SU-DHL-6 (cell line): ENCODE measurements at regions not wholly inside any gene's neighbourhood (a gene's known extent, or its start where the extent isn't known, plus 50 kb on each side); places are given as distances from the start of the nearest gene placed in this dataset.
"Not testable (repeated sequence)": the region's sequence is repeated elsewhere in the genome, so short reads cannot be mapped to it uniquely, and the experiment has no call there.

Experiments
- H2AFZ ChIP-seq: fragments of 200-600 bp; sonication (generic); 2 replicates; pipeline ENCODE4 v1.6.1; 2014; ENCODE audit warnings: low read depth, mild to moderate bottlenecking, moderate library complexity, mixed read lengths, antibody characterized with exemption, low read length; ENCODE audit not compliant: severe bottlenecking
- H3F3A ChIP-seq: fragments of 200-600 bp; shearing (Covaris generic); 2 replicates; pipeline ENCODE4 v1.6.0; 2016; ENCODE audit warnings: antibody characterized with exemption, mild to moderate bottlenecking; ENCODE audit not compliant: insufficient read depth
- H3K27ac ChIP-seq: fragments of 200-600 bp; sonication (generic); 2 replicates; pipeline ENCODE4 v1.5.1; 2016; ENCODE audit warnings: low read depth, mild to moderate bottlenecking, low read length, moderate library complexity, mixed read lengths
- H3K27me3 ChIP-seq: fragments of 200-600 bp; sonication (generic), shearing (Covaris generic); 2 replicates; pipeline ENCODE4 v1.6.0; 2014; ENCODE audit warnings: mild to moderate bottlenecking, low read length
- H3K36me3 ChIP-seq: fragments of 200-600 bp; sonication (generic); 2 replicates; pipeline ENCODE4 v1.6.1; 2014; ENCODE audit warnings: mild to moderate bottlenecking, low read length, mixed read lengths
- H3K4me2 ChIP-seq: fragments of 300-600, 200-600 bp; shearing (Covaris generic), sonication (generic); 2 replicates; pipeline ENCODE4 v1.6.0; 2014; ENCODE audit warnings: low read length, low read depth, mild to moderate bottlenecking; ENCODE audit not compliant: poor library complexity, severe bottlenecking
- H3K4me3 ChIP-seq: fragments of 200-600 bp; sonication (generic); 2 replicates; pipeline ENCODE4 v1.5.1; 2014; ENCODE audit warnings: antibody characterized with exemption, low read length, mild to moderate bottlenecking, mixed read lengths; ENCODE audit not compliant: insufficient read depth, poor library complexity, severe bottlenecking
- H3K79me2 ChIP-seq: fragments of 200-600 bp; sonication (generic); 2 replicates; pipeline ENCODE4 v1.6.1; 2014; ENCODE audit warnings: mild to moderate bottlenecking, low read length, moderate library complexity; ENCODE audit not compliant: insufficient read depth
- H3K9ac ChIP-seq: fragments of 200-600 bp; sonication (generic); 2 replicates; pipeline ENCODE4 v1.7.0; 2014; ENCODE audit warnings: mild to moderate bottlenecking, low read length
- H3K9me2 ChIP-seq: fragments of 200-600 bp; sonication (generic); replicated peaks from 2 replicates; pipeline ENCODE4 v1.6.1; 2014; ENCODE audit warnings: low read length; ENCODE audit not compliant: insufficient read depth
- H3K9me3 ChIP-seq: fragments of 200-600 bp; sonication (generic); 2 replicates; pipeline ENCODE4 v1.6.1; 2014; ENCODE audit warnings: low read length, mixed read lengths; ENCODE audit not compliant: insufficient read depth
- H4K20me1 ChIP-seq: fragments of 200-600 bp; sonication (generic); 2 replicates; pipeline ENCODE4 v1.6.1; 2014; ENCODE audit warnings: low read depth, mild to moderate bottlenecking, antibody characterized with exemption, low read length, moderate library complexity, mixed read lengths
- EZH2phosphoT487 ChIP-seq: fragments of 200-600 bp; sonication (generic), shearing (Covaris generic); conservative IDR thresholded peaks from 2 replicates; pipeline ENCODE4 v1.6.1; 2018; ENCODE audit warnings: mild to moderate bottlenecking, antibody characterized with exemption, low read length, moderate library complexity, mixed read lengths
- TF ChIP-seq, protein P1 (sequence below): fragments of 200-600 bp; sonication (generic); IDR thresholded peaks from one replicate; pipeline ENCODE4 v1.5.1; 2017; ENCODE audit warnings: antibody characterized with exemption, mild to moderate bottlenecking, low read length, moderate library complexity; ENCODE audit not compliant: insufficient read depth, poor library complexity, severe bottlenecking

DNA sequence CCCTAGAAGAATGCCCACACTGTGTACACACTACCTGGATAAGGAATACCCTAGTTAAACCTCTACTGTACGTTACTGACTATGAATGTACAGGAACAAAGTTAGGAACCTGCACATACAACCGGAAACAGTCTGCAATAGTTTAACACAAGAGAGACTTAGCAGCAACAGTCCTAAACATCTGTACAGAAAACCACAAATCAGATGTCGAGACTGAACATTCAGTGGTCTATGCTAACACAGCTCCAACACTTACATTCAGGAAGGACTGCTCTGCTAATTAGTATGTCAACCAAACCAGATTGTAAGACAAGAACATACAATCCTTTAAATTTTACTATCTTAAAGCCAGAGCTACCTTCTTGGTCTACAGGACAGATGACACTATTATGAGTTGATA is 104.9 kb downstream of the ZNF429 start:
- no peaks in the 10 kb centered on the region for H3K27me3 ChIP-seq
- TF ChIP-seq EZH2phosphoT487: no peak
- TF ChIP-seq, protein P1, sequence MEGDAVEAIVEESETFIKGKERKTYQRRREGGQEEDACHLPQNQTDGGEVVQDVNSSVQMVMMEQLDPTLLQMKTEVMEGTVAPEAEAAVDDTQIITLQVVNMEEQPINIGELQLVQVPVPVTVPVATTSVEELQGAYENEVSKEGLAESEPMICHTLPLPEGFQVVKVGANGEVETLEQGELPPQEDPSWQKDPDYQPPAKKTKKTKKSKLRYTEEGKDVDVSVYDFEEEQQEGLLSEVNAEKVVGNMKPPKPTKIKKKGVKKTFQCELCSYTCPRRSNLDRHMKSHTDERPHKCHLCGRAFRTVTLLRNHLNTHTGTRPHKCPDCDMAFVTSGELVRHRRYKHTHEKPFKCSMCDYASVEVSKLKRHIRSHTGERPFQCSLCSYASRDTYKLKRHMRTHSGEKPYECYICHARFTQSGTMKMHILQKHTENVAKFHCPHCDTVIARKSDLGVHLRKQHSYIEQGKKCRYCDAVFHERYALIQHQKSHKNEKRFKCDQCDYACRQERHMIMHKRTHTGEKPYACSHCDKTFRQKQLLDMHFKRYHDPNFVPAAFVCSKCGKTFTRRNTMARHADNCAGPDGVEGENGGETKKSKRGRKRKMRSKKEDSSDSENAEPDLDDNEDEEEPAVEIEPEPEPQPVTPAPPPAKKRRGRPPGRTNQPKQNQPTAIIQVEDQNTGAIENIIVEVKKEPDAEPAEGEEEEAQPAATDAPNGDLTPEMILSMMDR: no peak
- H3K4me2 ChIP-seq: no peak overlapping the region
- H3K9me2 ChIP-seq: no peaks in the 10 kb centered on the region
- no peaks in the 10 kb centered on the region for H3K9me3 ChIP-seq
- H3K27ac ChIP-seq: no peak overlapping the region
- no peaks in the 10 kb centered on the region for H3K79me2 ChIP-seq
- H2AFZ ChIP-seq: no peak overlapping the region
- H3K9ac ChIP-seq: no peak overlapping the region
- H4K20me1 ChIP-seq: no peaks in the 10 kb centered on the region
- no peaks in the 10 kb centered on the region for H3F3A ChIP-seq
- H3K36me3 ChIP-seq: no peaks in the 10 kb centered on the region
- no peak overlapping the region for H3K4me3 ChIP-seq

- Histone ChIP-seq H3K9me3 (no peaks in the 10 kb centered on the region), H3F3A (no peaks in the 10 kb centered on the region), H3K4me3 (no peak overlapping the region), H3K27ac (no peak overlapping the region), H3K79me2 (no peaks in the 10 kb centered on the region), H3K27me3 (no peaks in the 10 kb centered on the region), H3K9me2 (no peaks in the 10 kb centered on the region), H3K4me2 (no peak overlapping the region), H4K20me1 (no peaks in the 10 kb centered on the region), H3K9ac (no peak overlapping the region), H2AFZ (no peak overlapping the region), H3K36me3 (no peaks in the 10 kb centered on the region)
- no peak for TF ChIP-seq EZH2phosphoT487
- TF ChIP-seq, protein P1: no peak
Observed at GRCh38 chr19:21608571-21608970, 103.2 kb downstream of the ZNF429 start.

GRCh38 chr19:21607449-21607848 is 102.0 kb downstream of the ZNF429 start:
- Histone ChIP-seq H3K27ac (no peak overlapping the region), H3F3A (no peaks in the 10 kb centered on the region)

DNA sequence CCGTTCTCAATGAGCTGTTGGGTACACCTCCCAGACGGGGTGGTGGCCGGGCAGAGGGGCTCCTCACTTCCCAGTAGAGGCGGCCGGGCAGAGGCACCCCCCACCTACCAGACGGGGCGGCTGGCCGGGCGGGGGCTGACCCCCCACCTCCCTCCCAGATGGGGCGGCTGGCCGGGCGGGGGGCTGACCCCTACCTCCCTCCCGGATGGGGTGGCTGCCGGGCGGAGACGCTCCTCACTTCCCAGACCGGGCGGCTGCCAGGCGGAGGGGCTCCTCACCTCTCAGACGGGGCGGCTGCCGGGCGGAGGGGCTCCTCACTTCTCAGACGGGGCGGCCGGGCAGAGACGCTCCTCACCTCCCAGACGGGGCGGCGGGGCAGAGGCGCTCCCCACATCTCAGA is 101.6 kb downstream of the ZNF429 start:
- H3K9me3 ChIP-seq, H3K27ac ChIP-seq, H3K9me2 ChIP-seq, H3K27me3 ChIP-seq, H3K4me3 ChIP-seq, H3F3A ChIP-seq, H2AFZ ChIP-seq, H3K4me2 ChIP-seq, H3K36me3 ChIP-seq, H4K20me1 ChIP-seq, H3K9ac ChIP-seq, H3K79me2 ChIP-seq: not testable (repeated sequence)

More at GRCh38 chr19:21607449-21607848, 102.0 kb downstream of the ZNF429 start:
- Histone ChIP-seq H3K36me3 (no peaks in the 10 kb centered on the region), H4K20me1 (no peaks in the 10 kb centered on the region), H3K9me3 (no peaks in the 10 kb centered on the region), H3K27me3 (no peaks in the 10 kb centered on the region), H3K79me2 (no peaks in the 10 kb centered on the region), H2AFZ (no peak overlapping the region), H3K9ac (no peak overlapping the region), H3K4me3 (no peak overlapping the region), H3K9me2 (no peaks in the 10 kb centered on the region), H3K4me2 (no peak overlapping the region)
- no peak for TF ChIP-seq EZH2phosphoT487
- TF ChIP-seq, protein P1: no peak

GRCh38 chr19:21606326-21606725 is 100.9 kb downstream of the ZNF429 start:
- H4K20me1 ChIP-seq, H3K27me3 ChIP-seq, H2AFZ ChIP-seq, H3F3A ChIP-seq, H3K9ac ChIP-seq, H3K9me3 ChIP-seq, H3K27ac ChIP-seq, H3K36me3 ChIP-seq, H3K9me2 ChIP-seq, H3K4me2 ChIP-seq, H3K4me3 ChIP-seq, H3K79me2 ChIP-seq: not testable (repeated sequence)
